ENCODE measurements at regions not wholly inside any gene's neighbourhood (a gene's known extent, or its start where the extent isn't known, plus 50 kb on each side); places are given as distances from the start of the nearest gene placed in this dataset.

- TF ChIP-seq, protein P1, sequence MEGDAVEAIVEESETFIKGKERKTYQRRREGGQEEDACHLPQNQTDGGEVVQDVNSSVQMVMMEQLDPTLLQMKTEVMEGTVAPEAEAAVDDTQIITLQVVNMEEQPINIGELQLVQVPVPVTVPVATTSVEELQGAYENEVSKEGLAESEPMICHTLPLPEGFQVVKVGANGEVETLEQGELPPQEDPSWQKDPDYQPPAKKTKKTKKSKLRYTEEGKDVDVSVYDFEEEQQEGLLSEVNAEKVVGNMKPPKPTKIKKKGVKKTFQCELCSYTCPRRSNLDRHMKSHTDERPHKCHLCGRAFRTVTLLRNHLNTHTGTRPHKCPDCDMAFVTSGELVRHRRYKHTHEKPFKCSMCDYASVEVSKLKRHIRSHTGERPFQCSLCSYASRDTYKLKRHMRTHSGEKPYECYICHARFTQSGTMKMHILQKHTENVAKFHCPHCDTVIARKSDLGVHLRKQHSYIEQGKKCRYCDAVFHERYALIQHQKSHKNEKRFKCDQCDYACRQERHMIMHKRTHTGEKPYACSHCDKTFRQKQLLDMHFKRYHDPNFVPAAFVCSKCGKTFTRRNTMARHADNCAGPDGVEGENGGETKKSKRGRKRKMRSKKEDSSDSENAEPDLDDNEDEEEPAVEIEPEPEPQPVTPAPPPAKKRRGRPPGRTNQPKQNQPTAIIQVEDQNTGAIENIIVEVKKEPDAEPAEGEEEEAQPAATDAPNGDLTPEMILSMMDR (IDR thresholded peaks at IDR 0.05; ENCODE audit: low read length) = no peak
- TF ChIP-seq EZH2 (optimal IDR thresholded peaks at IDR 0.05; ENCODE audit: low read depth, low read length) = no peak
Measured at GRCh38 chr3:150049317-150049716, 78.6 kb upstream of the PFN2 start.
